ENCODE measurements at regions not wholly inside any gene's neighbourhood (a gene's known extent, or its start where the extent isn't known, plus 50 kb on each side); places are given as distances from the start of the nearest gene placed in this dataset.

DNA sequence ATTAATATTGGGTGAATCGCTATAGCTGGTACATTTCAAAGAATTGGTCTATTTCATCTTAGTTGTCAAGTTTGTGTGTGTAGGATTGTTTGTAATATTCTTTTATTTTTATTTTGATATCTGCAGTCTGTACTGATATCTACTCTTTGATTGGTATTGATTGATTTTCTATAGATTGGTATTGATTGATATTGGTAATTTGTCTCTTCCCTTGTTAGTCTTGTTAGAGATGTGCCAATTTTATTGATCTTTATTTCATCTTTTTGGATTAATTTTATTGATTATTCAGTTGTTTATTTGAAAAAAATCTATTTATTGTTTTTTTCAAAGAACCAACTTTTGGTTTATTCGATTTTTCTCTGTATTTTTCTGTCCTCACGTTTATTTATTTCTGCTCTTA, 61.4 kb downstream of the TM2D3 start:
- no peaks in the 10 kb centered on the region for H3K79me2 ChIP-seq (ENCODE audit: insufficient read depth, low read length)
- TF ChIP-seq, protein P1, sequence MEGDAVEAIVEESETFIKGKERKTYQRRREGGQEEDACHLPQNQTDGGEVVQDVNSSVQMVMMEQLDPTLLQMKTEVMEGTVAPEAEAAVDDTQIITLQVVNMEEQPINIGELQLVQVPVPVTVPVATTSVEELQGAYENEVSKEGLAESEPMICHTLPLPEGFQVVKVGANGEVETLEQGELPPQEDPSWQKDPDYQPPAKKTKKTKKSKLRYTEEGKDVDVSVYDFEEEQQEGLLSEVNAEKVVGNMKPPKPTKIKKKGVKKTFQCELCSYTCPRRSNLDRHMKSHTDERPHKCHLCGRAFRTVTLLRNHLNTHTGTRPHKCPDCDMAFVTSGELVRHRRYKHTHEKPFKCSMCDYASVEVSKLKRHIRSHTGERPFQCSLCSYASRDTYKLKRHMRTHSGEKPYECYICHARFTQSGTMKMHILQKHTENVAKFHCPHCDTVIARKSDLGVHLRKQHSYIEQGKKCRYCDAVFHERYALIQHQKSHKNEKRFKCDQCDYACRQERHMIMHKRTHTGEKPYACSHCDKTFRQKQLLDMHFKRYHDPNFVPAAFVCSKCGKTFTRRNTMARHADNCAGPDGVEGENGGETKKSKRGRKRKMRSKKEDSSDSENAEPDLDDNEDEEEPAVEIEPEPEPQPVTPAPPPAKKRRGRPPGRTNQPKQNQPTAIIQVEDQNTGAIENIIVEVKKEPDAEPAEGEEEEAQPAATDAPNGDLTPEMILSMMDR (IDR thresholded peaks at IDR 0.05; ENCODE audit: insufficient read depth, low read depth, low read length): no peak
- no peak for TF ChIP-seq EZH2 (IDR thresholded peaks at IDR 0.05; ENCODE audit: insufficient read depth, low read length)
- Mint-ChIP-seq H3K4me3 (ENCODE audit: unreplicated experiment) (no peak overlapping the region), H3K27me3 (ENCODE audit: low read depth, unreplicated experiment) (peaks cover 2% of the 10 kb centered on the region), H3K9me3 (ENCODE audit: unreplicated experiment) (peaks cover 10% of the 10 kb centered on the region), H3K4me1 (ENCODE audit: low read depth, unreplicated experiment) (no peaks in the 10 kb centered on the region), H3K27ac (ENCODE audit: unreplicated experiment) (no peak overlapping the region), H3K36me3 (ENCODE audit: low read depth, unreplicated experiment) (no peaks in the 10 kb centered on the region)
- no peak overlapping the region for H3K27ac ChIP-seq (ENCODE audit: low read depth, low read length)
- no peaks in the 10 kb centered on the region for H3K9me3 ChIP-seq (ENCODE audit: insufficient read depth, low read depth, low read length)
- DNase-seq (ENCODE audit: low read depth) (no peak), FAIRE-seq (no peak)
- H3K4me1 ChIP-seq (ENCODE audit: insufficient read depth, low read length): no peaks in the 10 kb centered on the region
- H3K27me3 ChIP-seq (ENCODE audit: insufficient read depth, low read length): no peaks in the 10 kb centered on the region
- no peaks in the 10 kb centered on the region for H4K20me1 ChIP-seq (ENCODE audit: insufficient read depth, low read length)
- no peaks in the 10 kb centered on the region for H3K36me3 ChIP-seq (ENCODE audit: insufficient read depth, low read length)
- H2AFZ ChIP-seq (ENCODE audit: low read depth, low read length): no peak overlapping the region
- H3K4me3 ChIP-seq (ENCODE audit: insufficient read depth, low read depth, low read length): no peak overlapping the region
- H3K4me2 ChIP-seq (ENCODE audit: low read length): no peak overlapping the region
- H3K9ac ChIP-seq (ENCODE audit: low read length): no peak overlapping the region

DNA sequence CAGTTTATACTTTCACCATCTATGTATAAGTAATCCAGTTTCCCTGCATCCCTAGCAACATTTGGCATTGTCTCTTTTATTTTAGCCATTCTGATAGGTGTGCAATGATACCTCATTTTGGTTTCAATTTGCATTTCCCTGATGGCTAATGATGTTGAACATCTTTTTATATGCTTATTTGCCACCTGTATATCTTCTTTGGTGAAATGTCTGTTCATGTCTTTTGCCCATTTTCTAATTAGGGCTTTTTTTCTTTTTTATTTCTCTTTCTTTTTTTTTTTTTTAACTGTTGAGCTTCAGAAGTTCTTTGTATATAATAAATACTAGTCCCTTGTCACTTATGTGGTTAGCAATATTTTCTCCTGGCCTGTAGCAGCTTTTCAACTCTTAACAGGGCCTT, 68.9 kb downstream of the TM2D3 start:
- H3K4me3 Mint-ChIP-seq (ENCODE audit: unreplicated experiment): no peak overlapping the region
- Histone ChIP-seq H3K4me2 (ENCODE audit: low read length) (no peak overlapping the region), H3K4me1 (ENCODE audit: insufficient read depth, low read length) (peaks cover 10% of the 10 kb centered on the region), H3K9ac (ENCODE audit: low read length) (no peak overlapping the region), H3K4me3 (ENCODE audit: insufficient read depth, low read depth, low read length) (no peak overlapping the region), H3K79me2 (ENCODE audit: insufficient read depth, low read length) (no peaks in the 10 kb centered on the region), H3K9me3 (ENCODE audit: insufficient read depth, low read depth, low read length) (no peaks in the 10 kb centered on the region), H4K20me1 (ENCODE audit: insufficient read depth, low read length) (no peaks in the 10 kb centered on the region), H2AFZ (ENCODE audit: low read depth, low read length) (no peak overlapping the region), H3K36me3 (ENCODE audit: insufficient read depth, low read length) (no peaks in the 10 kb centered on the region), H3K27me3 (ENCODE audit: insufficient read depth, low read length) (no peaks in the 10 kb centered on the region), H3K27ac (ENCODE audit: low read depth, low read length) (no peak overlapping the region)
- no peaks in the 10 kb centered on the region for H3K36me3 Mint-ChIP-seq (ENCODE audit: low read depth, unreplicated experiment)
- peaks cover 8% of the 10 kb centered on the region for H3K4me1 Mint-ChIP-seq (ENCODE audit: low read depth, unreplicated experiment)
- TF ChIP-seq EZH2 (IDR thresholded peaks at IDR 0.05; ENCODE audit: insufficient read depth, low read length): no peak
- TF ChIP-seq, protein P1 (IDR thresholded peaks at IDR 0.05; ENCODE audit: insufficient read depth, low read depth, low read length): no peak
- H3K9me3 Mint-ChIP-seq (ENCODE audit: unreplicated experiment): no peaks in the 10 kb centered on the region
- H3K27me3 Mint-ChIP-seq (ENCODE audit: low read depth, unreplicated experiment): peaks cover 4% of the 10 kb centered on the region
- H3K27ac Mint-ChIP-seq (ENCODE audit: unreplicated experiment): no peak overlapping the region
- no peak for FAIRE-seq
- no peak for DNase-seq (ENCODE audit: low read depth)

DNA sequence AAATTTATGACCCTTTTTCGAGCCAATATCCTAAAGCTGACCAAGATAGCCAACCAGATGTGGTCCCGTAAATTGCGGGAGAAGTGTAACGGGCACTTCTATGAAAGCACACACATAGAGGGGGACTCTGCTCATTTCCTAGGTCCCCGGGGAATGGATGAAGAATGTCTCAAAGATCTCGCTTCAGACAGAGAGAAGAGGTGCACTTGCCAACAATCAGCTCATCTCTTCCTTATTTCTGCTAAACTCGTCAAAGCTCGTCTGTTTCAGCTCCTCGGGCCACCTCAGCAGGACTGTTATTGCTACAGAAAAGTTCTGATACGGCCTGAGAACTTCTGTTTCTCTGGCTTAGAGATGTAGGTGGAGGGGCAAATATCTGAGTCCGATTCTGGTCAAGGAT, 71.8 kb downstream of the TM2D3 start:
- TF ChIP-seq EZH2 (IDR thresholded peaks at IDR 0.05; ENCODE audit: insufficient read depth, low read length): no peak
- TF ChIP-seq, protein P1 (IDR thresholded peaks at IDR 0.05; ENCODE audit: insufficient read depth, low read depth, low read length): no peak
- H3K9me3 Mint-ChIP-seq (ENCODE audit: unreplicated experiment): no peaks in the 10 kb centered on the region
- Histone ChIP-seq H3K9ac (ENCODE audit: low read length) (no peak overlapping the region), H3K79me2 (ENCODE audit: insufficient read depth, low read length) (no peaks in the 10 kb centered on the region), H3K4me2 (ENCODE audit: low read length) (peak overlapping the region; percentile 55), H3K27me3 (ENCODE audit: insufficient read depth, low read length) (no peaks in the 10 kb centered on the region), H3K4me3 (ENCODE audit: insufficient read depth, low read depth, low read length) (no peak overlapping the region), H3K36me3 (ENCODE audit: insufficient read depth, low read length) (no peaks in the 10 kb centered on the region), H3K4me1 (ENCODE audit: insufficient read depth, low read length) (peaks cover 10% of the 10 kb centered on the region), H3K27ac (ENCODE audit: low read depth, low read length) (no peak overlapping the region), H3K9me3 (ENCODE audit: insufficient read depth, low read depth, low read length) (no peaks in the 10 kb centered on the region), H4K20me1 (ENCODE audit: insufficient read depth, low read length) (no peaks in the 10 kb centered on the region), H2AFZ (ENCODE audit: low read depth, low read length) (no peak overlapping the region)
- H3K27me3 Mint-ChIP-seq (ENCODE audit: low read depth, unreplicated experiment): peaks cover 12% of the 10 kb centered on the region
- no peak for FAIRE-seq
- H3K36me3 Mint-ChIP-seq (ENCODE audit: low read depth, unreplicated experiment): no peaks in the 10 kb centered on the region
- H3K4me1 Mint-ChIP-seq (ENCODE audit: low read depth, unreplicated experiment): peaks cover 8% of the 10 kb centered on the region
- DNase-seq (ENCODE audit: low read depth): no peak
- no peak overlapping the region for H3K27ac Mint-ChIP-seq (ENCODE audit: unreplicated experiment)
- H3K4me3 Mint-ChIP-seq (ENCODE audit: unreplicated experiment): no peak overlapping the region

Data from astrocyte (in vitro differentiated cells and primary cell).